ENCODE measurements at regions not wholly inside any gene's neighbourhood (a gene's known extent, or its start where the extent isn't known, plus 50 kb on each side); places are given as distances from the start of the nearest gene placed in this dataset.

- RAD21 ChIA-PET (ENCODE audit: low non-redundant PET in 1 of 2, low total read pairs in 2 of 2, uncharacterized antibody in 2 of 2, unreplicated experiment in 2 of 2), result no interaction called here
- DNase-seq (ENCODE audit: low read depth, low spot score) (no peak), ATAC-seq (no peak)
- Histone ChIP-seq H3K4me3 (replicated peaks in 1 of 2; ENCODE audit: low read depth in 1 of 2, low read length in 2 of 2) (no peak overlapping the region), H2AFZ (ENCODE audit: low read depth, low read length, poor library complexity, severe bottlenecking) (no peak overlapping the region), H3K4me1 (ENCODE audit: control insufficient read depth in 1 of 2, insufficient read depth in 2 of 2, low read length in 2 of 2) (no peaks in the 10 kb centered on the region), H3K9me3 (ENCODE audit: control insufficient read depth in 1 of 2, insufficient read depth in 1 of 2, low read depth in 1 of 2, low read length in 2 of 2) (peaks cover 13 to 19% of the 10 kb centered on the region in 2 experiments; a peak in 2 of 4 replicates), H3K9me2 (ENCODE audit: insufficient read depth) (no peaks in the 10 kb centered on the region), H3K4me2 (ENCODE audit: low read length) (no peak overlapping the region), H3K79me2 (ENCODE audit: insufficient read depth, low read length) (no peaks in the 10 kb centered on the region), H3K9ac (ENCODE audit: low read length) (no peak overlapping the region), H4K20me1 (ENCODE audit: insufficient read depth) (no peaks in the 10 kb centered on the region), H3K36me3 (ENCODE audit: control insufficient read depth in 1 of 2, insufficient read depth in 2 of 2, low read length in 2 of 2) (no peaks in the 10 kb centered on the region), H3K27ac (ENCODE audit: low read depth, low read length) (no peak overlapping the region), H3K27me3 (ENCODE audit: insufficient read depth, low read length) (no peaks in the 10 kb centered on the region)
- intact Hi-C loops (cut with micrococcal nuclease), result no loop called here
- POLR2A ChIA-PET, result no interaction called here
- BruUV-seq (replicated peaks), result no TSS peak
- TF ChIP-seq EZH2 (IDR thresholded peaks at IDR 0.05) (no peak), RAD21 (IDR thresholded peaks at IDR 0.05; ENCODE audit: low read depth) (no peak), POLR2AphosphoS5 (IDR thresholded peaks at IDR 0.05; ENCODE audit: low read depth, low read length) (no peak), CTCF (IDR thresholded peaks at IDR 0.05 in 2 of 3, conservative IDR thresholded peaks at IDR 0.05 in 1 of 3; ENCODE audit: borderline replicate concordance in 1 of 3, insufficient read depth in 1 of 3, low read depth in 2 of 3, low read length in 2 of 3) (no peak), YY1 (IDR thresholded peaks at IDR 0.05; ENCODE audit: extremely low read depth, insufficient replicate concordance, low read depth, low read length) (no peak), CBX3 (IDR thresholded peaks at IDR 0.05; ENCODE audit: low read depth) (no peak), SP1 (IDR thresholded peaks at IDR 0.05; ENCODE audit: low read depth) (no peak), ELF1 (IDR thresholded peaks at IDR 0.05; ENCODE audit: borderline replicate concordance, low read depth) (no peak), TCF7L2 (IDR thresholded peaks at IDR 0.05; ENCODE audit: borderline replicate concordance, extremely low read depth, insufficient read depth, insufficient read length) (no peak), ZNF274 (IDR thresholded peaks at IDR 0.05; ENCODE audit: low read depth, low read length) (no peak)
- CTCF ChIA-PET, result no interaction called here
These were observed 817.2 kb downstream of the SOCS6 start for GRCh38 chr18:71105994-71106546.

Measured in HCT116 (cell line).